A673 (cell line): ENCODE measurements at regions not wholly inside any gene's neighbourhood (a gene's known extent, or its start where the extent isn't known, plus 50 kb on each side); places are given as distances from the start of the nearest gene placed in this dataset.

Source experiments
- BruUV-seq: library from RNA; stranded (reverse); fragments of 400-500 nt; replicated peaks from 2 replicates; lab custom pipeline; 2021; lab: Mats Ljungman, UMichigan
- CTCF ChIA-PET: fragments of 300-600 bp; sonication (Branson Sonifier 250); formaldehyde crosslinking; loops from one replicate; lab custom pipeline; 2022; ENCODE audit warnings: antibody characterized with exemption; lab: Charles Lee
- POLR2A ChIA-PET: fragments of 300-600 bp; sonication (Branson Sonifier 250); formaldehyde crosslinking; loops from one replicate; lab custom pipeline; 2022; ENCODE audit warnings: antibody characterized with exemption; ENCODE audit not compliant: low non-redundant PET; lab: Charles Lee
- DNase-seq: peaks from one replicate; pipeline ENCODE4 v3.0.0-alpha.2; 2015; ENCODE audit warnings: low spot score
- H3K27ac ChIP-seq: fragments of 200-600 bp; sonication (generic); 2 replicates; pipeline ENCODE4 v1.5.1; 2016; ENCODE audit warnings: mixed run types, low read depth, mild to moderate bottlenecking, mixed read lengths, antibody characterized with exemption, low read length; ENCODE audit not compliant: poor library complexity, severe bottlenecking
- H3K27me3 ChIP-seq: fragments of 200-600 bp; sonication (generic); replicated peaks from 2 replicates; pipeline ENCODE4 v1.6.1; 2017; ENCODE audit warnings: mixed run types, low read depth, mild to moderate bottlenecking, mixed read lengths, antibody characterized with exemption, low read length; ENCODE audit not compliant: insufficient read depth, poor library complexity
- H3K36me3 ChIP-seq: fragments of 200-600 bp; sonication (generic); 2 replicates; pipeline ENCODE4 v1.6.1; 2016; ENCODE audit warnings: mixed run types, mild to moderate bottlenecking, mixed read lengths, antibody characterized with exemption, low read length; ENCODE audit not compliant: insufficient read depth, poor library complexity, severe bottlenecking
- H3K4me1 ChIP-seq: fragments of 200-600 bp; sonication (generic); 2 replicates; pipeline ENCODE4 v1.6.1; 2017; ENCODE audit warnings: mixed run types, mild to moderate bottlenecking, mixed read lengths, antibody characterized with exemption, low read length; ENCODE audit not compliant: insufficient read depth, poor library complexity, severe bottlenecking
- H3K4me3 ChIP-seq: fragments of 200-600 bp; sonication (generic); 2 replicates; pipeline ENCODE4 v1.5.1; 2016; ENCODE audit warnings: low read depth, mixed run types, mild to moderate bottlenecking, mixed read lengths, low read length; ENCODE audit not compliant: poor library complexity, severe bottlenecking
- H3K9me3 ChIP-seq: fragments of 200-600 bp; sonication (generic); 2 replicates; pipeline ENCODE4 v1.6.1; 2016; ENCODE audit warnings: mixed run types, low read depth, mild to moderate bottlenecking, mixed read lengths, antibody characterized with exemption, low read length; ENCODE audit not compliant: poor library complexity, severe bottlenecking
- EZH2 ChIP-seq: fragments of 200-600 bp; sonication (generic); IDR thresholded peaks from 2 replicates; pipeline ENCODE4 v1.6.1; 2017; ENCODE audit warnings: borderline replicate concordance, low read depth, mild to moderate bottlenecking, mixed read lengths, antibody characterized with exemption, low read length; ENCODE audit not compliant: poor library complexity, severe bottlenecking
- intact Hi-C: fragments of 100-400 bp; cut with micrococcal nuclease; formaldehyde crosslinking; loops from one replicate; pipeline ENCODE4 v1.10.0; 2022; ENCODE audit not compliant: unreplicated experiment
- TF ChIP-seq, protein P1 (sequence below): fragments of 300-800, 200-600 bp; sonication (generic); conservative IDR thresholded peaks from 2 replicates; pipeline ENCODE4 v1.5.1; 2017; ENCODE audit warnings: low read depth, mild to moderate bottlenecking, antibody characterized with exemption, low read length, moderate library complexity, mixed read lengths

- H3K27ac ChIP-seq, result no peak overlapping the region
- H3K4me1 ChIP-seq, result no peaks in the 10 kb centered on the region
- H3K4me3 ChIP-seq, result no peak overlapping the region
- peaks cover 3% of the 10 kb centered on the region for H3K9me3 ChIP-seq
- ChIA-PET POLR2A (no interaction called here), CTCF (no interaction called here)
- H3K27me3 ChIP-seq, result no peaks in the 10 kb centered on the region
- DNase-seq, result no peak
- TF ChIP-seq, protein P1, sequence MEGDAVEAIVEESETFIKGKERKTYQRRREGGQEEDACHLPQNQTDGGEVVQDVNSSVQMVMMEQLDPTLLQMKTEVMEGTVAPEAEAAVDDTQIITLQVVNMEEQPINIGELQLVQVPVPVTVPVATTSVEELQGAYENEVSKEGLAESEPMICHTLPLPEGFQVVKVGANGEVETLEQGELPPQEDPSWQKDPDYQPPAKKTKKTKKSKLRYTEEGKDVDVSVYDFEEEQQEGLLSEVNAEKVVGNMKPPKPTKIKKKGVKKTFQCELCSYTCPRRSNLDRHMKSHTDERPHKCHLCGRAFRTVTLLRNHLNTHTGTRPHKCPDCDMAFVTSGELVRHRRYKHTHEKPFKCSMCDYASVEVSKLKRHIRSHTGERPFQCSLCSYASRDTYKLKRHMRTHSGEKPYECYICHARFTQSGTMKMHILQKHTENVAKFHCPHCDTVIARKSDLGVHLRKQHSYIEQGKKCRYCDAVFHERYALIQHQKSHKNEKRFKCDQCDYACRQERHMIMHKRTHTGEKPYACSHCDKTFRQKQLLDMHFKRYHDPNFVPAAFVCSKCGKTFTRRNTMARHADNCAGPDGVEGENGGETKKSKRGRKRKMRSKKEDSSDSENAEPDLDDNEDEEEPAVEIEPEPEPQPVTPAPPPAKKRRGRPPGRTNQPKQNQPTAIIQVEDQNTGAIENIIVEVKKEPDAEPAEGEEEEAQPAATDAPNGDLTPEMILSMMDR, result no peak
- TF ChIP-seq EZH2, result no peak
- intact Hi-C loops, result no loop called here
- no TSS peak for BruUV-seq
- H3K36me3 ChIP-seq, result no peaks in the 10 kb centered on the region
Measured at GRCh38 chr7:145339319-145339718, 503.5 kb upstream of the TPK1 start.

- ChIA-PET POLR2A (no interaction called here), CTCF (no interaction called here)
- Histone ChIP-seq H3K27me3 (no peaks in the 10 kb centered on the region), H3K36me3 (no peaks in the 10 kb centered on the region), H3K4me1 (no peaks in the 10 kb centered on the region), H3K9me3 (peaks cover 21% of the 10 kb centered on the region), H3K4me3 (no peak overlapping the region), H3K27ac (no peak overlapping the region)
- intact Hi-C loops, result no loop called here
- no peak for TF ChIP-seq EZH2
- TF ChIP-seq, protein P1, result no peak
- no TSS peak for BruUV-seq
- DNase-seq, result no peak
Measured at GRCh38 chr7:145331522-145331921, 495.7 kb upstream of the TPK1 start.

DNA sequence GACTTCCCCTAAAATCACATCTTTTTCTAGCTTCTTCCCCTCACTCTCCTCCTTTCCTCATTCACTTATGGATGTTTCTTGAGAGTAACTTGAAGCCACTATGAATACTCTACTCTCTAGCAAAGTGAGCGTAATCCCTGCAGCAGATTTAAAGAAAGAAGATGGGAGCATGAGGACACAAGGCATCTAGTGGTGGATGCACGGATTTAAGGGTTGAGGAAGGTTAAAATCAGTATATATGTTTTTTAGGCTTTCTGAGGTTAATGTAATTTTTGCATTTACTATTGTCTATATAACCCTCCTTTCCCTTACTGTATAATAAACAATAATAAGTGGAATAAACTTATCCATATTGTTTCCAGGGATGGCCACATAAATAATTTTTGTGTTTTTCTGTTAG, 495.2 kb upstream of the TPK1 start:
- H3K27me3 ChIP-seq, result no peaks in the 10 kb centered on the region
- no peak for DNase-seq
- no peaks in the 10 kb centered on the region for H3K36me3 ChIP-seq
- ChIA-PET CTCF (no interaction called here), POLR2A (no interaction called here)
- intact Hi-C loops, result no loop called here
- no peak overlapping the region for H3K4me3 ChIP-seq
- no peaks in the 10 kb centered on the region for H3K4me1 ChIP-seq
- peaks cover 21% of the 10 kb centered on the region for H3K9me3 ChIP-seq
- no TSS peak for BruUV-seq
- no peak overlapping the region for H3K27ac ChIP-seq
- TF ChIP-seq, protein P1, result no peak
- no peak for TF ChIP-seq EZH2
